ENCODE measurements at regions not wholly inside any gene's neighbourhood (a gene's known extent, or its start where the extent isn't known, plus 50 kb on each side); places are given as distances from the start of the nearest gene placed in this dataset.

GRCh38 chr3:63046580-63046979 is 171.4 kb upstream of the CADPS start:
- DNase-seq (ENCODE audit: low read depth), result no peak

- no peak for DNase-seq (ENCODE audit: low read depth)
These were observed 171.9 kb upstream of the CADPS start for GRCh38 chr3:63047068-63047467.

- DNase-seq (ENCODE audit: low read depth), result peak; percentile 25
These were observed 173.4 kb upstream of the CADPS start for GRCh38 chr3:63048367-63049326.

GRCh38 chr3:63050548-63051177 is 175.4 kb upstream of the CADPS start:
- peak; percentile 31 for DNase-seq (ENCODE audit: low read depth)

GRCh38 chr3:63051920-63052319 is 176.7 kb upstream of the CADPS start:
- peak; percentile 65 for DNase-seq (ENCODE audit: low read depth)

GRCh38 chr3:63056932-63057331 is 181.7 kb upstream of the CADPS start:
- DNase-seq (ENCODE audit: low read depth), result no peak

- DNase-seq (ENCODE audit: low read depth), result no peak
These were observed 185.2 kb upstream of the CADPS start for GRCh38 chr3:63060412-63060811.

GRCh38 chr3:63061449-63061848 is 186.2 kb upstream of the CADPS start:
- DNase-seq (ENCODE audit: low read depth), result no peak

- DNase-seq (ENCODE audit: low read depth), result no peak
These were observed 189.1 kb upstream of the CADPS start for GRCh38 chr3:63064209-63064755.

- peak; percentile 48 for DNase-seq (ENCODE audit: low read depth)
These were observed 192.9 kb upstream of the CADPS start for GRCh38 chr3:63067999-63068645.

GRCh38 chr3:63069806-63070475 is 194.7 kb upstream of the CADPS start:
- DNase-seq (ENCODE audit: low read depth), result no peak

- DNase-seq (ENCODE audit: low read depth), result no peak
These were observed 195.2 kb upstream of the CADPS start for GRCh38 chr3:63070476-63070810.

GRCh38 chr3:63076357-63076756 is 201.1 kb upstream of the CADPS start:
- DNase-seq (ENCODE audit: low read depth), result no peak

GRCh38 chr3:63086190-63086589 is 191.9 kb upstream of the SYNPR start:
- no peak for DNase-seq (ENCODE audit: low read depth)

GRCh38 chr3:63089007-63089750 is 188.9 kb upstream of the SYNPR start:
- DNase-seq (ENCODE audit: low read depth), result peak; percentile 5

GRCh38 chr3:63089751-63090132 is 188.4 kb upstream of the SYNPR start:
- no peak for DNase-seq (ENCODE audit: low read depth)

GRCh38 chr3:63090656-63091055 is 187.5 kb upstream of the SYNPR start:
- DNase-seq (ENCODE audit: low read depth), result no peak

- no peak for DNase-seq (ENCODE audit: low read depth)
These were observed 185.6 kb upstream of the SYNPR start for GRCh38 chr3:63092515-63092914.

GRCh38 chr3:63094642-63095408 is 183.3 kb upstream of the SYNPR start:
- DNase-seq (ENCODE audit: low read depth), result no peak

- DNase-seq (ENCODE audit: low read depth), result no peak
These were observed 181.7 kb upstream of the SYNPR start for GRCh38 chr3:63096248-63097058.

Data from iris pigment epithelial cell (primary cell).